DND-41 (cell line): ENCODE measurements at regions not wholly inside any gene's neighbourhood (a gene's known extent, or its start where the extent isn't known, plus 50 kb on each side); places are given as distances from the start of the nearest gene placed in this dataset.

ENCODE experiments used
- ATAC-seq: fragments of 200-7000 bp; cut with Tn5 transposase; 3 replicates; pipeline ENCODE4 v1.9.1; 2021; ENCODE audit warnings: low read depth; ENCODE audit not compliant: insufficient read depth
- DNase-seq: peaks from one replicate; pipeline ENCODE4 v3.0.0-alpha.2; 2020
- H2AFZ ChIP-seq: 2 replicates; pipeline ENCODE4 v1.6.0; 2012; ENCODE audit warnings: low read depth, low read length
- H3K27ac ChIP-seq: 2 replicates; pipeline ENCODE4 v1.5.1; 2012; ENCODE audit warnings: low read length, inconsistent platforms
- H3K27me3 ChIP-seq: fragments of 200-600 bp; sonication (generic); 2 replicates; pipeline ENCODE4 v1.6.0; 2012; ENCODE audit warnings: low read length, mild to moderate bottlenecking, inconsistent platforms; ENCODE audit not compliant: insufficient read depth, poor library complexity
- H3K36me3 ChIP-seq: 2 replicates; pipeline ENCODE4 v1.5.1; 2012; ENCODE audit warnings: low read length, inconsistent platforms; ENCODE audit not compliant: insufficient read depth
- H3K4me1 ChIP-seq: 2 replicates; pipeline ENCODE4 v1.5.1; 2012; ENCODE audit warnings: mild to moderate bottlenecking, low read length; ENCODE audit not compliant: insufficient read depth
- H3K4me2 ChIP-seq: 2 replicates; pipeline ENCODE4 v1.6.0; 2012; ENCODE audit warnings: mild to moderate bottlenecking, moderate library complexity, low read length, inconsistent platforms; ENCODE audit not compliant: insufficient read depth
- H3K4me3 ChIP-seq, 2 experiments: fragments of 200-600 bp in 1 of 2; shearing (Covaris generic) in 1 of 2; 2 replicates each; pipeline ENCODE4 v1.5.1; 2012 to 2016; ENCODE audit warnings: inconsistent platforms in 2 of 2, low read length in 2 of 2, mild to moderate bottlenecking in 2 of 2, low read depth in 1 of 2, moderate library complexity in 1 of 2
- H3K79me2 ChIP-seq: 2 replicates; pipeline ENCODE4 v1.6.0; 2012; ENCODE audit warnings: low read length, inconsistent platforms; ENCODE audit not compliant: insufficient read depth
- H3K9ac ChIP-seq: 2 replicates; pipeline ENCODE4 v1.6.0; 2012; ENCODE audit warnings: low read depth, mild to moderate bottlenecking, inconsistent platforms, low read length, moderate library complexity
- H3K9me3 ChIP-seq: 2 replicates; pipeline ENCODE4 v1.5.1; 2012; ENCODE audit warnings: low read length, moderate library complexity, mild to moderate bottlenecking, inconsistent platforms; ENCODE audit not compliant: insufficient read depth, severe bottlenecking
- H4K20me1 ChIP-seq: 2 replicates; pipeline ENCODE4 v1.6.0; 2012; ENCODE audit warnings: low read length; ENCODE audit not compliant: insufficient read depth
- EZH2 ChIP-seq: IDR thresholded peaks from 3 replicates; pipeline ENCODE4 v1.6.1; 2012; ENCODE audit warnings: borderline replicate concordance, low read depth, mild to moderate bottlenecking, moderate library complexity, low read length, inconsistent platforms; ENCODE audit not compliant: severe bottlenecking
- TF ChIP-seq, protein P1 (sequence below): IDR thresholded peaks from 2 replicates; pipeline ENCODE4 v1.5.1; 2012; ENCODE audit warnings: borderline replicate concordance, low read length, moderate library complexity, mild to moderate bottlenecking; ENCODE audit not compliant: poor library complexity, severe bottlenecking; ENCODE audit errors: extremely low read depth

GRCh38 chr3:194244167-194244566 lies 107.0 kb downstream of the CPN2 start:
- Histone ChIP-seq H3K4me3 (no peak overlapping the region), H3K27me3 (no peaks in the 10 kb centered on the region), H3K4me1 (peaks cover 17% of the 10 kb centered on the region), H3K9me3 (no peaks in the 10 kb centered on the region), H3K9ac (no peak overlapping the region), H2AFZ (no peak overlapping the region), H3K27ac (no peak overlapping the region), H3K79me2 (no peaks in the 10 kb centered on the region), H3K4me2 (no peak overlapping the region), H4K20me1 (no peaks in the 10 kb centered on the region), H3K36me3 (no peaks in the 10 kb centered on the region)
- no peak for DNase-seq
- ATAC-seq = no peak
- TF ChIP-seq, protein P1, sequence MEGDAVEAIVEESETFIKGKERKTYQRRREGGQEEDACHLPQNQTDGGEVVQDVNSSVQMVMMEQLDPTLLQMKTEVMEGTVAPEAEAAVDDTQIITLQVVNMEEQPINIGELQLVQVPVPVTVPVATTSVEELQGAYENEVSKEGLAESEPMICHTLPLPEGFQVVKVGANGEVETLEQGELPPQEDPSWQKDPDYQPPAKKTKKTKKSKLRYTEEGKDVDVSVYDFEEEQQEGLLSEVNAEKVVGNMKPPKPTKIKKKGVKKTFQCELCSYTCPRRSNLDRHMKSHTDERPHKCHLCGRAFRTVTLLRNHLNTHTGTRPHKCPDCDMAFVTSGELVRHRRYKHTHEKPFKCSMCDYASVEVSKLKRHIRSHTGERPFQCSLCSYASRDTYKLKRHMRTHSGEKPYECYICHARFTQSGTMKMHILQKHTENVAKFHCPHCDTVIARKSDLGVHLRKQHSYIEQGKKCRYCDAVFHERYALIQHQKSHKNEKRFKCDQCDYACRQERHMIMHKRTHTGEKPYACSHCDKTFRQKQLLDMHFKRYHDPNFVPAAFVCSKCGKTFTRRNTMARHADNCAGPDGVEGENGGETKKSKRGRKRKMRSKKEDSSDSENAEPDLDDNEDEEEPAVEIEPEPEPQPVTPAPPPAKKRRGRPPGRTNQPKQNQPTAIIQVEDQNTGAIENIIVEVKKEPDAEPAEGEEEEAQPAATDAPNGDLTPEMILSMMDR = no peak
- no peak for TF ChIP-seq EZH2

- Histone ChIP-seq H3K27me3 (no peaks in the 10 kb centered on the region), H2AFZ (no peak overlapping the region), H3K9ac (no peak overlapping the region), H3K4me3 (no peak overlapping the region), H3K27ac (no peak overlapping the region), H3K4me1 (peaks cover 30% of the 10 kb centered on the region), H3K79me2 (no peaks in the 10 kb centered on the region), H4K20me1 (no peaks in the 10 kb centered on the region), H3K4me2 (no peak overlapping the region), H3K36me3 (no peaks in the 10 kb centered on the region), H3K9me3 (no peaks in the 10 kb centered on the region)
- DNase-seq = no peak
- TF ChIP-seq, protein P1 = no peak
- ATAC-seq = no peak
Observed at GRCh38 chr3:194245474-194245873, 105.7 kb downstream of the CPN2 start.

GRCh38 chr3:194245975-194246561 lies 105.1 kb downstream of the CPN2 start:
- TF ChIP-seq EZH2 = no peak
- TF ChIP-seq, protein P1 = no peak
- no peak for DNase-seq
- Histone ChIP-seq H3K27me3 (no peaks in the 10 kb centered on the region), H3K9me3 (no peaks in the 10 kb centered on the region), H3K4me2 (no peak overlapping the region), H3K4me1 (peaks cover 36% of the 10 kb centered on the region), H3K4me3 (no peak overlapping the region), H3K79me2 (no peaks in the 10 kb centered on the region), H3K9ac (no peak overlapping the region), H4K20me1 (no peaks in the 10 kb centered on the region), H3K27ac (no peak overlapping the region), H2AFZ (no peak overlapping the region), H3K36me3 (no peaks in the 10 kb centered on the region)
- no peak for ATAC-seq
